A673 (cell line): ENCODE measurements at regions not wholly inside any gene's neighbourhood (a gene's known extent, or its start where the extent isn't known, plus 50 kb on each side); places are given as distances from the start of the nearest gene placed in this dataset.

Experiments used
- CTCF ChIP-seq: fragments of 300-800, 200-600 bp; sonication (generic); conservative IDR thresholded peaks from 2 replicates; pipeline ENCODE4 v1.5.1; 2017; ENCODE audit warnings: low read depth, mild to moderate bottlenecking, antibody characterized with exemption, low read length, moderate library complexity, mixed read lengths
- EZH2 ChIP-seq: fragments of 200-600 bp; sonication (generic); IDR thresholded peaks from 2 replicates; pipeline ENCODE4 v1.6.1; 2017; ENCODE audit warnings: borderline replicate concordance, low read depth, mild to moderate bottlenecking, mixed read lengths, antibody characterized with exemption, low read length; ENCODE audit not compliant: poor library complexity, severe bottlenecking

- no peak for TF ChIP-seq CTCF
- TF ChIP-seq EZH2: no peak
Observed at GRCh38 chr13:64556376-64556775, 2673.8 kb downstream of the PCDH9 start.
